ENCODE measurements at regions not wholly inside any gene's neighbourhood (a gene's known extent, or its start where the extent isn't known, plus 50 kb on each side); places are given as distances from the start of the nearest gene placed in this dataset.

Small RNA genes lying in the stretch of these regions (microRNA-seq; reads per million reads assigned to microRNA genes)
- 13.2 reads per million, percentile 21 among the genes with 10 or more reads in this experiment for gene MIR1305 (ENCODE audit: unreplicated experiment)

Measured in osteocyte (in vitro differentiated cells).